Stimulated activated CD4-positive, alpha-beta T cell treated with anti-CD3 and anti-CD28 coated beads, Interleukin-15, amount 100 ng/mL, for 48 hours (primary cell): ENCODE measurements at regions not wholly inside any gene's neighbourhood (a gene's known extent, or its start where the extent isn't known, plus 50 kb on each side); places are given as distances from the start of the nearest gene placed in this dataset.
"Not testable (repeated sequence)": the region's sequence is repeated elsewhere in the genome, so short reads cannot be mapped to it uniquely, and the experiment has no call there.

ENCODE experiments used
- DNase-seq, 2 donors: peaks; one replicate each; pipeline ENCODE4 v3.0.0-alpha.2; 2020; ENCODE audit warnings: low read depth in 2 of 2

- DNase-seq: no peak
Observed at GRCh38 chr16:73126525-73126853, 78.6 kb upstream of the ZFHX3 start.

GRCh38 chr16:73125850-73126524, 78.1 kb upstream of the ZFHX3 start:
- no peak for DNase-seq

- DNase-seq: no peak
Observed at GRCh38 chr16:73124665-73125375, 76.9 kb upstream of the ZFHX3 start.

GRCh38 chr16:73124097-73124652, 76.2 kb upstream of the ZFHX3 start:
- DNase-seq: no peak

GRCh38 chr16:73122604-73123391, 74.9 kb upstream of the ZFHX3 start:
- DNase-seq: no peak

GRCh38 chr16:73116576-73116975, 68.6 kb upstream of the ZFHX3 start:
- no peak for DNase-seq

GRCh38 chr16:73113336-73113735, 65.4 kb upstream of the ZFHX3 start:
- DNase-seq: no peak

GRCh38 chr16:73108195-73108963, 60.5 kb upstream of the ZFHX3 start:
- no peak for DNase-seq

- no peak for DNase-seq
Observed at GRCh38 chr16:73107371-73107770, 59.4 kb upstream of the ZFHX3 start.

GRCh38 chr16:73106329-73107034, 58.6 kb upstream of the ZFHX3 start:
- DNase-seq: no peak

- DNase-seq: no peak
Observed at GRCh38 chr16:73101568-73101967, 53.6 kb upstream of the ZFHX3 start.

- DNase-seq: not testable (repeated sequence)
Observed at GRCh38 chr16:73099601-73100000, 51.7 kb upstream of the ZFHX3 start.
